Stomach smooth muscle (tissue), 2 donors: ENCODE measurements at regions not wholly inside any gene's neighbourhood (a gene's known extent, or its start where the extent isn't known, plus 50 kb on each side); places are given as distances from the start of the nearest gene placed in this dataset.

Experiments used
- H3K27ac ChIP-seq: one replicate; pipeline ENCODE4 v1.7.0; 2013; ENCODE audit warnings: mild to moderate bottlenecking, low read length, inconsistent platforms
- H3K27me3 ChIP-seq, 2 donors: one replicate each; pipeline ENCODE4 v1.7.0; 2013; ENCODE audit warnings: low read length in 2 of 2; ENCODE audit not compliant: insufficient read depth in 2 of 2, control insufficient read depth in 1 of 2
- H3K36me3 ChIP-seq, 2 donors: one replicate each; pipeline ENCODE4 v1.7.0; 2013; ENCODE audit warnings: low read length in 2 of 2; ENCODE audit not compliant: control insufficient read depth in 2 of 2, insufficient read depth in 2 of 2
- H3K4me1 ChIP-seq: one replicate; pipeline ENCODE4 v1.7.0; 2013; ENCODE audit warnings: low read length; ENCODE audit not compliant: control insufficient read depth, insufficient read depth
- H3K4me3 ChIP-seq, 2 donors: one replicate each; pipeline ENCODE4 v1.7.0; 2013; ENCODE audit warnings: low read length in 2 of 2
- H3K9ac ChIP-seq, 2 donors: one replicate each; pipeline ENCODE4 v1.7.0; 2013; ENCODE audit warnings: low read length in 2 of 2, mild to moderate bottlenecking in 1 of 2
- H3K9me3 ChIP-seq, 2 donors: one replicate each; pipeline ENCODE4 v1.7.0; 2013; ENCODE audit warnings: low read length in 2 of 2; ENCODE audit not compliant: control insufficient read depth in 2 of 2
- donor health status: healthy.
- donor health status: Pancreatic carcinoma.

- H3K27me3 ChIP-seq: no peaks in the 10 kb centered on the region
- H3K9ac ChIP-seq: no peak overlapping the region
- H3K36me3 ChIP-seq: no peaks in the 10 kb centered on the region
- no peaks in the 10 kb centered on the region for H3K9me3 ChIP-seq
- H3K4me1 ChIP-seq: no peaks in the 10 kb centered on the region
- H3K27ac ChIP-seq: no peak overlapping the region
- H3K4me3 ChIP-seq: no peak overlapping the region
Measured at GRCh38 chr5:155844542-155844941, 482.4 kb upstream of the SGCD start.

DNA sequence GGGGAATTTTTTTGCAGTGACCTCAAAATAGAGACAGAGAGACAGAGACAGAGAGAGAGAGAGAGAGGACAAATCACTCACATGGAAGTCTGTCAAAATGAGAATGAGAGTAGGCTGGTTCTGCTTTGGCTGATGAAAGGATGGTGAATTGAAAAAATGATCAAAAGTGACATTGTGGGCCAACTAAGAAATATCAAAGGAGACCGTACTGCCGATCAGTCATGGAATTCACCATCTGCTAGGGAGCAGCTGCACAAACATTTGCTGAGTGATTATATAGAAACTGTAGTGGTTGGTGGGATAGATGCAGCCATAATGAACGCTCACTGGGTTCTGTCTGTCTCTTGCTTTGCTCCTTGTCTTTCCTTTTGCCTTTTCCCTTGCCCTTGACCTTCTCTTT, 476.6 kb upstream of the SGCD start:
- Histone ChIP-seq H3K4me1 (no peaks in the 10 kb centered on the region), H3K9ac (no peak overlapping the region), H3K27ac (no peak overlapping the region), H3K27me3 (no peaks in the 10 kb centered on the region), H3K9me3 (no peaks in the 10 kb centered on the region), H3K4me3 (no peak overlapping the region), H3K36me3 (no peaks in the 10 kb centered on the region)

GRCh38 chr5:155866971-155867370, 460.0 kb upstream of the SGCD start:
- no peak overlapping the region for H3K27ac ChIP-seq
- no peak overlapping the region for H3K4me3 ChIP-seq
- no peaks in the 10 kb centered on the region for H3K27me3 ChIP-seq
- H3K36me3 ChIP-seq: no peaks in the 10 kb centered on the region
- H3K4me1 ChIP-seq: no peaks in the 10 kb centered on the region
- H3K9ac ChIP-seq: no peak overlapping the region
- H3K9me3 ChIP-seq: no peaks in the 10 kb centered on the region

GRCh38 chr5:155867522-155868088, 459.4 kb upstream of the SGCD start:
- no peak overlapping the region for H3K4me3 ChIP-seq
- H3K27ac ChIP-seq: no peak overlapping the region
- no peaks in the 10 kb centered on the region for H3K27me3 ChIP-seq
- H3K36me3 ChIP-seq: no peaks in the 10 kb centered on the region
- no peak overlapping the region for H3K9ac ChIP-seq
- H3K9me3 ChIP-seq: no peaks in the 10 kb centered on the region
- no peaks in the 10 kb centered on the region for H3K4me1 ChIP-seq

- Histone ChIP-seq H3K9me3 (no peaks in the 10 kb centered on the region), H3K27ac (no peak overlapping the region), H3K27me3 (no peaks in the 10 kb centered on the region), H3K4me3 (no peak overlapping the region), H3K4me1 (no peaks in the 10 kb centered on the region), H3K9ac (no peak overlapping the region), H3K36me3 (no peaks in the 10 kb centered on the region)
Measured at GRCh38 chr5:155870636-155871035, 456.3 kb upstream of the SGCD start.

DNA sequence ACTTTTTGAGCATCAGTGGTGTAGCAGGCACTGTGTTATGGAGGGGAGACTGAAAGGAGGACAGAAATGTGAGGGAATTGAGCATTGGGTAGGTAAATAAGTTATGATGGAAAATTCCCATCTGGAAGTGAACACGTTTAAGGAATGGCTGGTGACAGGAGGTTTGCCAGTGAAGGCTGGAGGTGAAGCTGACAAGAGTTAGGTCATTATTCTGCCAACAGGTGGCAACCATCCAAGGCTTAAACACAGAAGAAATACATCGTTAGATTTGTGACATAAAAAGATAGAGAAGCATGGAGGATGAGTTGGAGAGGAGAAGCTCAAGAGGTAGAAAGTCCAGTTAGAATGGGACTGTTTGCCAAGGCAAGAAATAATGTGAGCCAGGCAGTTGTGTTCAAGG, 455.3 kb upstream of the SGCD start:
- no peaks in the 10 kb centered on the region for H3K36me3 ChIP-seq

DNA sequence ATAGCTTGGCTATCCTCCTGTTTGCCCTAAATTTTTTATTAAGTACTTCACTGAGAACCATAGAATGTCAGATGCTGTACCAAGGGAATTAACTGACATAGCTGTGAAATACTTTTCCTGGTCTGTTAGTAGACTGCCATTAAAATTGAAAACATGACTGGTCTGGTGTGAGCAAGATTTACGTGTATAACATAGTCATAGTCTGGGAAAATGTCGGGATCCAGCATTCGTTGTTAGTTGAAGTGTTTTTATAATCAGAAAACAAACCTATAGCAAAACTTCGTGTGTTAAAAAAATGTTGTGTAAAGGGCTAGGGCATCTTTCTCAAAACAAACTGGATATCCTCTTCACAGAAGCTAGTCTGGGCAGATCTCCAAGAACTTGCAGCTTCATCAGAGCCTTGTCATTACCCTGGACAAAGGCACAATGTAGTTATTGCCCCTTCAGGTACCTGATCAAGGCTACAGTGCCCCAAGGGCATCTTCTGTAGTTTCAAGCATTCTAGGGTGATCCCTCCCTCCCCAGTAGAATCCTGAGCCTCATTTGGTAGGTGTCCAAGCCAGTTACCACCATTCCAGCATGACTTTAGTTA, 454.2 kb upstream of the SGCD start:
- H3K4me1 ChIP-seq: no peaks in the 10 kb centered on the region
- no peak overlapping the region for H3K27ac ChIP-seq
- no peaks in the 10 kb centered on the region for H3K9me3 ChIP-seq
- no peaks in the 10 kb centered on the region for H3K27me3 ChIP-seq
- H3K36me3 ChIP-seq: no peaks in the 10 kb centered on the region
- no peak overlapping the region for H3K9ac ChIP-seq
- no peak overlapping the region for H3K4me3 ChIP-seq

More for the DNA sequence above, 455.3 kb upstream of the SGCD start:
- Histone ChIP-seq H3K4me3 (no peak overlapping the region), H3K9me3 (no peaks in the 10 kb centered on the region), H3K27me3 (no peaks in the 10 kb centered on the region), H3K9ac (no peak overlapping the region), H3K4me1 (no peaks in the 10 kb centered on the region), H3K27ac (no peak overlapping the region)

DNA sequence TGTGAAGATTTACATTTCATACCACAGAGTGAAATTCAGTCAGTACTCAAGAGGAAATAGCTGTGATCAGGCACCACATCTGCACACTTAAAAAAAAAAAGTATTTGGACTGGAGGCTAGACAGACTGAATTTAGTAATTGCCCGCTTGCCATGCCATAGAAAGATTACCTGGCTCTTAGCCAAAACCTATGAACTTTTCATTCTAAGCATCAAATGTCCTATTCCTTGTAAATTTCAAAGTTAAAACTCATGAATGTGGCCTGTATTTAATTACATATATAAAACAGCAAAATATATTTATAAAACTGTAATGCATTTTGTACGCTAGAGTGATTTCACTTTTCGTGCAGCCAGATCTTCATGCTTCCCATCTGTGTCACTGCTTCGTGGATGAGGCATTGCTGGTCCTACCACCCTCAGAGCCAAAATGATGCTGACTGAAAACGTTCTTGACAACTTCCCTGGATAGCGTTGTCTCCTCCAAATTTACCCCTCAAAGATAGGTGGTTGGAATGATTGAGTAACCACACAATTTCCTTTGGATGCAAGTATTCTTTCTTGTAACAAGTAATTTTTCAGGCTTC, 447.9 kb upstream of the SGCD start:
- Histone ChIP-seq H3K27me3 (no peaks in the 10 kb centered on the region), H3K27ac (no peak overlapping the region), H3K36me3 (no peaks in the 10 kb centered on the region), H3K9me3 (no peaks in the 10 kb centered on the region), H3K4me3 (no peak overlapping the region), H3K9ac (no peak overlapping the region), H3K4me1 (no peaks in the 10 kb centered on the region)

- Histone ChIP-seq H3K27me3 (no peaks in the 10 kb centered on the region), H3K4me1 (no peaks in the 10 kb centered on the region), H3K36me3 (no peaks in the 10 kb centered on the region), H3K4me3 (no peak overlapping the region), H3K27ac (no peak overlapping the region), H3K9ac (no peak overlapping the region), H3K9me3 (no peaks in the 10 kb centered on the region)
Measured at GRCh38 chr5:155884041-155884440, 442.9 kb upstream of the SGCD start.

DNA sequence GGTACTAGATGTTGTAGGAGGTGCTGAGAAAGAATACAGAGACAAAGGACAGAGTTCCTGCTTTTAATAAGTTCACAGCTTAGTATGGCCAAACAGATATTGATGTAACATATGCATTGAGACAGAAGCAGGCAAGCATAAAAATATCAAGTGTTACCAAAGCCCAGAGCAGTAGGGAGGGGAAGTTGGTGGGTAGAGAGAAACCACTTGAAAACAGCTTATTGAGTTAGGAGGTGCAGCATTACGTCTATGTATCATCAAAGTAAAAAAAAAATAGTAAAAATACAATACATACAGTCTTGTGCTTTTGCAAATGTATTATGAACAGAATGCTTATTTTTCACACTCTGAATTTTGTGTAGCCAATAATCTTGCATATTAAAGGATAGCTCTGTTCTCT, 441.8 kb upstream of the SGCD start:
- H3K27ac ChIP-seq: no peak overlapping the region
- no peaks in the 10 kb centered on the region for H3K27me3 ChIP-seq
- no peak overlapping the region for H3K4me3 ChIP-seq
- H3K9me3 ChIP-seq: no peaks in the 10 kb centered on the region
- no peaks in the 10 kb centered on the region for H3K36me3 ChIP-seq
- no peak overlapping the region for H3K9ac ChIP-seq
- no peaks in the 10 kb centered on the region for H3K4me1 ChIP-seq

DNA sequence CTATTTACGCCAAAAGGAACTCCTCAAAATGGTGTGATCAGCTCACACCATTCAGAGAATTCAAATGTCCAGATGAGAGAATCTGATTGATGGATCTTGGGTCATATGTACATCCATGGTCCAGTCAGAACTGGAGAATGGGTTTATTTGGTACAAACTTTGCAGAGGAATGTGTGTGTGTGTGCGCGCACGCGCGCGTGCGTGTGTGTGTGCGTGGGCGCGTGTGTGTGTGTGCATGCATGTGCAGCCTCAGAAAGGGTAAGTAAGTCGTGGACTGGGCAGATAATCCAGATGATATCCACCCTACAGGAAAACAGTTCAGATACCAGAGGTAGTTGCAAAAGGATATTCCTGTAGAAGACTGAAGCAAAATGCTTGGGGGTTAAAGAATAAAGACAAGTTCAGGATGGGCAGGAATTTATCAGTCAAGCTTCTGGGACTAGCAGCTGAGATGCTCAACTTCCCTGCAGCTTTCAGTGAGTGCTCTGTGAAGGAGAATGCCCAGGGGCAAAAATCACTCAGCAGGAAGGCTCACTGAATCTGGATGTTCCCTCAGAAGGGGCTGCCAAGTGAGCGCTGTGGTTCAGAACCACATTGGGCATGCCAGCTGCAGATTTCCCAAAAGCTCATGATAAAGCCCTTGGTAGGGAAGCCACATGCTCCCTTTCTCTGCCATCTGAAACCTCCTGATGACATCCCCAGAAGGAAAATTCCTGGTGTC, 440.5 kb upstream of the SGCD start:
- Histone ChIP-seq H3K4me3 (no peak overlapping the region), H3K9ac (no peak overlapping the region), H3K27ac (no peak overlapping the region), H3K27me3 (no peaks in the 10 kb centered on the region), H3K9me3 (no peaks in the 10 kb centered on the region), H3K4me1 (no peaks in the 10 kb centered on the region), H3K36me3 (no peaks in the 10 kb centered on the region)
